ENCODE measurements at regions not wholly inside any gene's neighbourhood (a gene's known extent, or its start where the extent isn't known, plus 50 kb on each side); places are given as distances from the start of the nearest gene placed in this dataset.

DNA sequence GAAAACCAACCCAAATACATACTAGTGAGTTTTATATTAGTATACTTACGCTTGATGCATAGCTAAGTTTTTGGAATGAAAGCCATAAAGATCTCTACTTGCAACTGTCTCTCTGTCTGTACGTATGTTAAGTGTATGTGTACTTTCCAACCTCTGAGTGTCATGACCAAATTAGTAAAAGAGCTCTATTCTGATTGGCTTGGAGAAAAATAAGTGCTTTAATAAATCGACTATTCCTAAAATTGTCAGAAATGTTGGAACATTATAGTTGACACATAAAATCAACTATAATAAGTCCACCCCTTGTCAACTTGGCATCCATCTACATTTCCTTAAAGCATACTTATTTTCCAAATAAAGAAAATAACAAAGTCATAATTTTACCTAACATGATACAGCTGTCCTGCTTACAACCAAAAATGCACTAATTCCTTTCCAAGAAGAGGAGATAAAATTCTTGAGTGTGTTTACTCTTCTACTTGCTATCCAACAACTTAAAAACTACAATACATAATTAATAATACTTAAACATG is 507.4 kb upstream of the ATP2B1 start:
- TF ChIP-seq, protein P1, sequence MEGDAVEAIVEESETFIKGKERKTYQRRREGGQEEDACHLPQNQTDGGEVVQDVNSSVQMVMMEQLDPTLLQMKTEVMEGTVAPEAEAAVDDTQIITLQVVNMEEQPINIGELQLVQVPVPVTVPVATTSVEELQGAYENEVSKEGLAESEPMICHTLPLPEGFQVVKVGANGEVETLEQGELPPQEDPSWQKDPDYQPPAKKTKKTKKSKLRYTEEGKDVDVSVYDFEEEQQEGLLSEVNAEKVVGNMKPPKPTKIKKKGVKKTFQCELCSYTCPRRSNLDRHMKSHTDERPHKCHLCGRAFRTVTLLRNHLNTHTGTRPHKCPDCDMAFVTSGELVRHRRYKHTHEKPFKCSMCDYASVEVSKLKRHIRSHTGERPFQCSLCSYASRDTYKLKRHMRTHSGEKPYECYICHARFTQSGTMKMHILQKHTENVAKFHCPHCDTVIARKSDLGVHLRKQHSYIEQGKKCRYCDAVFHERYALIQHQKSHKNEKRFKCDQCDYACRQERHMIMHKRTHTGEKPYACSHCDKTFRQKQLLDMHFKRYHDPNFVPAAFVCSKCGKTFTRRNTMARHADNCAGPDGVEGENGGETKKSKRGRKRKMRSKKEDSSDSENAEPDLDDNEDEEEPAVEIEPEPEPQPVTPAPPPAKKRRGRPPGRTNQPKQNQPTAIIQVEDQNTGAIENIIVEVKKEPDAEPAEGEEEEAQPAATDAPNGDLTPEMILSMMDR (conservative IDR thresholded peaks at IDR 0.05 in 1 of 2, IDR thresholded peaks at IDR 0.05 in 1 of 2; ENCODE audit: extremely low read depth in 1 of 2, insufficient read depth in 1 of 2, low read depth in 1 of 2, low read length in 2 of 2) = no peak
- TF ChIP-seq EZH2 (IDR thresholded peaks at IDR 0.05; ENCODE audit: borderline replicate concordance, low read length) = no peak
